HEK293T (cell line): ENCODE measurements at regions not wholly inside any gene's neighbourhood (a gene's known extent, or its start where the extent isn't known, plus 50 kb on each side); places are given as distances from the start of the nearest gene placed in this dataset.

Experiments
- CTCF ChIA-PET: fragments of 350-600 bp; formaldehyde crosslinking; extraction: SDS; loops from one replicate; lab custom pipeline; 2021; ENCODE audit warnings: antibody characterized with exemption, inconsistent platforms; lab: Yijun Ruan, JAX
- POLR2A ChIA-PET: fragments of 350-600 bp; formaldehyde crosslinking; extraction: SDS; loops from one replicate; lab custom pipeline; 2020; ENCODE audit warnings: antibody characterized with exemption, inconsistent platforms; lab: Yijun Ruan, JAX
- DNase-seq: peaks from one replicate; pipeline ENCODE4 v3.0.0; 2012; ENCODE audit warnings: mixed read lengths; ENCODE audit errors: extremely low spot score
- ARNT ChIP-seq: fragments of 450-650 bp; IDR thresholded peaks from 2 replicates; pipeline ENCODE4 v1.6.1; 2017; ENCODE audit warnings: mild to moderate bottlenecking
- BHLHE40 ChIP-seq: fragments of 450-650 bp; IDR thresholded peaks from 2 replicates; pipeline ENCODE4 v1.6.1; 2016; ENCODE audit warnings: mild to moderate bottlenecking, moderate library complexity, borderline replicate concordance
- CTBP1 ChIP-seq: fragments of 450-650 bp; IDR thresholded peaks from 2 replicates; pipeline ENCODE4 v1.6.1; 2016; ENCODE audit warnings: borderline replicate concordance
- ELF4 ChIP-seq: fragments of 450-650 bp; IDR thresholded peaks from 2 replicates; pipeline ENCODE4 v1.6.1; 2017; ENCODE audit warnings: antibody characterized with exemption
- FOXA1 ChIP-seq: fragments of 450-650 bp; IDR thresholded peaks from 2 replicates; pipeline ENCODE4 v1.6.1; 2016; ENCODE audit warnings: mild to moderate bottlenecking
- FOXK2 ChIP-seq: fragments of 450-650 bp; IDR thresholded peaks from 2 replicates; pipeline ENCODE4 v1.6.1; 2016; ENCODE audit warnings: mild to moderate bottlenecking
- FOXM1 ChIP-seq: fragments of 450-650 bp; IDR thresholded peaks from 2 replicates; pipeline ENCODE4 v1.6.1; 2017; ENCODE audit warnings: mild to moderate bottlenecking, borderline replicate concordance
- HDGF ChIP-seq: fragments of 450-650 bp; IDR thresholded peaks from 2 replicates; pipeline ENCODE4 v1.6.1; 2017; ENCODE audit warnings: antibody characterized with exemption, borderline replicate concordance
- L3MBTL2 ChIP-seq: fragments of 450-650 bp; conservative IDR thresholded peaks from 2 replicates; pipeline ENCODE4 v1.6.1; 2016; ENCODE audit warnings: mild to moderate bottlenecking
- LEF1 ChIP-seq: fragments of 450-650 bp; IDR thresholded peaks from 2 replicates; pipeline ENCODE4 v1.6.1; 2017; ENCODE audit warnings: mild to moderate bottlenecking, borderline replicate concordance
- NFRKB ChIP-seq: fragments of 450-650 bp; IDR thresholded peaks from 2 replicates; pipeline ENCODE4 v1.6.1; 2016; ENCODE audit warnings: mild to moderate bottlenecking, moderate library complexity
- SP1 ChIP-seq: fragments of 450-650 bp; IDR thresholded peaks from 2 replicates; pipeline ENCODE4 v1.6.1; 2017
- TARDBP ChIP-seq: fragments of 450-650 bp; IDR thresholded peaks from 2 replicates; pipeline ENCODE4 v1.6.1; 2016
- ZNF384 ChIP-seq: fragments of 450-650 bp; IDR thresholded peaks from 2 replicates; pipeline ENCODE4 v1.6.1; 2016
- TF ChIP-seq, protein P1 (sequence below): fragments of 450-650 bp; IDR thresholded peaks from 2 replicates; pipeline ENCODE4 v1.6.1; 2016

DNA sequence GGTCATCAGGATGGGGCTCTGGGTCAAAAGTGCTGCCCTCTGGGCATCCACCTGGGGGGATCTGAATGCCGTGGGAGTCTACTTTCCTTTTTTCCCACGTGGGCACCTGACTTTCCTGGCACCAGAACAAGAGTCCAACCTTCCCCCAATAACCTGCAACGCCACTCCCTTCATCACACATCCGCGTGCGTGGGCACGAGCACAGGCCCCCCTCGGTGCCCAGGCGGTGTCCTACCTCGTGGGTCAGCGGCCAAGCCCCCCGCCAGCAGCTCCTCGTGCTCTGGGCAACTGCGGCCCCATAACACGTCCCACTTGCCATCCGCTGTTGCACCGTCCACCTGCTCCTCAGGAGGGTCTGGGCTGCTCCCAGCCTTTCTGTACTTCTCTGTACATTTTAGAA lies 87.0 kb downstream of the YTHDF1 start:
- ChIA-PET POLR2A (no interaction called here), CTCF (no interaction called here)

DNA sequence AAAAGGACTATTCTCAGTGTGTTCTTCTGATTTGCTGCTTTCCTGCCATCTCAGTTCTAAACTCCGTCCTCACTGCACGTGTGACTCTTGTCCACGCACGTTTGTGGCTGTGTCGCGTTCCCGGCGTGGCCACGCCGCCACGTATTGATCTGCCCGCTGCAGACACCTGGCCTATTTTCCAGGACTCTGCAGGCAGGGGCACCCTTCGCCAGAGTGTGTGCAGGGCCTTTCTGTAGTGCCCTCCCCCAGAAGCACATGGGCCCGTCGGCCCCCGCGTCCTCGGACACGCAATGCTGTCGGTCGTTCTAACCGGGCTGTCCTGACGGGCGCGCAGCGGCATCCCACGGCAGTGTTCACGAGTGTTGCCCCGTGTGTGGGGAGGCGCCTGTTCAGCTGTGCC lies 87.6 kb downstream of the YTHDF1 start:
- DNase-seq: no peak
- TF ChIP-seq FOXM1: no peak
- TF ChIP-seq TARDBP: no peak
- POLR2A ChIA-PET: no interaction called here
- CTCF ChIA-PET: no interaction called here

More for the DNA sequence above, 87.0 kb downstream of the YTHDF1 start:
- TF ChIP-seq ELF4: no peak
- no peak for TF ChIP-seq LEF1
- no peak for TF ChIP-seq ZNF384
- TF ChIP-seq L3MBTL2: no peak
- no peak for TF ChIP-seq FOXA1
- no peak for TF ChIP-seq ARNT
- TF ChIP-seq CTBP1: no peak
- no peak for DNase-seq

DNA sequence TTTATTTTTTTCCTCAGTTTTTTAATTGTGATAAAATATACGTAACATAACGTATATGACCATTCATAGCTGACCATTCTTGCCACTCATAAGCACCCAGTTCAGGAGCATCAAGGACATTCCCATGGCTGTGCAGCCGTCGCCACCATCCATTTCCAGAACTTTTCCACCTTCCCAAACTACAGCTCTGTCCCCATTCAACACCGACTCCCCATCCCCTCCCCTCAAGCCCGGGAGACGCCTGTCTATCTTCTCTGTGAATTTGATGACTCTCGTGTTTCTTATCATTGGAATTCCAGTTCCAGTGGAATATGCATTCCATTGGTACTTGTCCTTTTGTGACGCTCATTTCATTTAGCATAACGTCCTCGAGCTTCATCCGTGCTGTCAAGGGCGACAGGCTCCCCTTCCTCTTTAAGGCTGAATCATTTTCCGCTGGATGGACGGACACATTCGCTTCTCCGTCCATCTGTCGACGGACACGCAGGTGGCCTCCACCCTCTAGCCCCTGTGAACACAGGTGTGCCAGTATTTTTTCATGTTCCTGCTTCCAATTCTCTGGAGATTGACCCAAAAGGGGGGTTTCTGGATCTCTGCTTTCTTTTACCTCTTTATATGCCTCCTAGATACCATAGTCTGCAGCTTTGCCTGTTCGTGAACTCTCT lies 88.1 kb downstream of the YTHDF1 start:
- no peak for TF ChIP-seq SP1
- no peak for TF ChIP-seq ELF4
- ChIA-PET CTCF (no interaction called here), POLR2A (no interaction called here)
- no peak for DNase-seq

DNA sequence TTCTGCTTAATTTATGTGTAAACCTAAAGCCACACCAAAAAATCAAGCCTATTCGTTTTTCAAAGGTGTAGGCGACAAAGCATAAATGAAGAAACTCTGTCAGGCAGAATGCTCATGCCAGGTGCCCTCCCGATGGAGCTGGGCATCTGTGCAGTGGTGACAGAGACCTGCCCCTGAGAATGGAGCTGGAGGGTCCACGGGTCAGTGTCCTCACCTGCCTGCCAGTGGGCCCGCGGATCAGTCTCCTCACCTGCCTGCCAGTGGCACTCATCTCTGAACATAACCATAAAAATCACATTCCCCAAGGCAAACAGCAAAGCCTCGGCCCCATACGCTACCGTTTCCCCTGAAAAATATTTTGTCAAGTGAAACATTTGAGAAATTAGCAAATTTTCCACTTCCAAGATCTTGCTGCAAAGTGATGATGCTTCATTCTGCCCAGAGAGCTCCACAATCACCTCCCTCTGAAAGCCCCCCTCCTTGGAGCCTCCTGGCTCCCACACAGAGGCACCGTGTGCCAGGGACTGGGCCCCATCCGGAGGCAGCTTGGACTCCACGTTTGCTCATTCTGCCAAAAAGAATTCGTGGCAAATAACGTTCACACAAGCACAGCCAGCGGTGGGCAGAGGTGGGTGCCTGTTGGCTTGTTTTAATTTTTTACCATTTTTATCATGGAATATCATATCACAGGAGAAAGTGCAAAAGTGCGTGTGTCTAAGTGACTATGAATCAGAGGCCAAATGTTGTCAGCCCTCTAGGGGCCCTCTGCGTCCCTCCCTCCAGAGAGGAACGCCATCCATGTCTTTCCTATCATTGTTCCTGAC lies 88.8 kb downstream of the YTHDF1 start:
- TF ChIP-seq HDGF: no peak
- TF ChIP-seq FOXA1: no peak
- no peak for TF ChIP-seq FOXK2
- no peak for TF ChIP-seq ARNT
- TF ChIP-seq, protein P1, sequence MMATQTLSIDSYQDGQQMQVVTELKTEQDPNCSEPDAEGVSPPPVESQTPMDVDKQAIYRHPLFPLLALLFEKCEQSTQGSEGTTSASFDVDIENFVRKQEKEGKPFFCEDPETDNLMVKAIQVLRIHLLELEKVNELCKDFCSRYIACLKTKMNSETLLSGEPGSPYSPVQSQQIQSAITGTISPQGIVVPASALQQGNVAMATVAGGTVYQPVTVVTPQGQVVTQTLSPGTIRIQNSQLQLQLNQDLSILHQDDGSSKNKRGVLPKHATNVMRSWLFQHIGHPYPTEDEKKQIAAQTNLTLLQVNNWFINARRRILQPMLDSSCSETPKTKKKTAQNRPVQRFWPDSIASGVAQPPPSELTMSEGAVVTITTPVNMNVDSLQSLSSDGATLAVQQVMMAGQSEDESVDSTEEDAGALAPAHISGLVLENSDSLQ: no peak
- TF ChIP-seq L3MBTL2: no peak
- TF ChIP-seq NFRKB: no peak
- no peak for TF ChIP-seq ELF4
- no peak for TF ChIP-seq LEF1
- no peak for TF ChIP-seq BHLHE40
- CTCF ChIA-PET: no interaction called here
- DNase-seq: no peak
- POLR2A ChIA-PET: no interaction called here

GRCh38 chr20:63125838-63126601 lies 89.9 kb downstream of the YTHDF1 start:
- TF ChIP-seq FOXA1: no peak
- TF ChIP-seq TARDBP: no peak
- no peak for TF ChIP-seq ARNT
- TF ChIP-seq SP1: no peak
- no peak for TF ChIP-seq ELF4
- TF ChIP-seq NFRKB: no peak
- TF ChIP-seq, protein P1: no peak
- TF ChIP-seq L3MBTL2: no peak
- TF ChIP-seq BHLHE40: no peak
- TF ChIP-seq ZNF384: no peak
- TF ChIP-seq CTBP1: no peak
- DNase-seq: no peak
- CTCF ChIA-PET: no interaction called here
- POLR2A ChIA-PET: no interaction called here

- TF ChIP-seq, protein P1: no peak
- TF ChIP-seq TARDBP: no peak
- TF ChIP-seq HDGF: no peak
- no peak for TF ChIP-seq FOXM1
- TF ChIP-seq FOXK2: no peak
- TF ChIP-seq ZNF384: no peak
- TF ChIP-seq ELF4: no peak
These were observed 90.4 kb downstream of the YTHDF1 start for GRCh38 chr20:63125581-63125837.

More at GRCh38 chr20:63125581-63125837, 90.4 kb downstream of the YTHDF1 start:
- DNase-seq: no peak
- POLR2A ChIA-PET: no interaction called here
- CTCF ChIA-PET: no interaction called here
